Type B pancreatic cell (in vitro differentiated cells): ENCODE measurements at regions not wholly inside any gene's neighbourhood (a gene's known extent, or its start where the extent isn't known, plus 50 kb on each side); places are given as distances from the start of the nearest gene placed in this dataset.

Experiments
- DNase-seq: peaks from one replicate; pipeline ENCODE4 v3.0.0; 2021; ENCODE audit warnings: mixed read lengths; ENCODE audit not compliant: unreplicated experiment; ENCODE audit errors: extremely low spot score
- H3K27ac Mint-ChIP-seq: 2 replicates; pipeline ENCODE4 v1.8.0; 2021; ENCODE audit warnings: mild to moderate bottlenecking, mixed read lengths
- H3K27me3 Mint-ChIP-seq: 2 replicates; pipeline ENCODE4 v1.8.0; 2021; ENCODE audit warnings: mixed read lengths
- H3K36me3 Mint-ChIP-seq: 2 replicates; pipeline ENCODE4 v1.8.0; 2021; ENCODE audit warnings: mixed read lengths
- H3K4me1 Mint-ChIP-seq: one replicate; pipeline ENCODE4 v1.8.0; 2021; ENCODE audit warnings: mixed read lengths; ENCODE audit not compliant: unreplicated experiment
- H3K4me3 Mint-ChIP-seq: 2 replicates; pipeline ENCODE4 v1.8.0; 2021; ENCODE audit warnings: mild to moderate bottlenecking, mixed read lengths
- H3K9me3 Mint-ChIP-seq: 2 replicates; pipeline ENCODE4 v1.8.0; 2021; ENCODE audit warnings: mixed read lengths
- CTCF ChIP-seq: fragments of 200-600 bp; sonication (generic); conservative IDR thresholded peaks from 2 replicates; pipeline ENCODE4 v1.5.0; 2021; ENCODE audit warnings: antibody characterized with exemption, mild to moderate bottlenecking

GRCh38 chr2:174668075-174668474, 70.5 kb upstream of the WIPF1 start:
- Mint-ChIP-seq H3K36me3 (peaks cover 12% of the 10 kb centered on the region), H3K4me1 (peaks cover 25% of the 10 kb centered on the region), H3K27ac (no peak overlapping the region), H3K4me3 (no peak overlapping the region), H3K9me3 (peaks cover 6% of the 10 kb centered on the region), H3K27me3 (no peaks in the 10 kb centered on the region)
- DNase-seq: no peak
- TF ChIP-seq CTCF: no peak

DNA sequence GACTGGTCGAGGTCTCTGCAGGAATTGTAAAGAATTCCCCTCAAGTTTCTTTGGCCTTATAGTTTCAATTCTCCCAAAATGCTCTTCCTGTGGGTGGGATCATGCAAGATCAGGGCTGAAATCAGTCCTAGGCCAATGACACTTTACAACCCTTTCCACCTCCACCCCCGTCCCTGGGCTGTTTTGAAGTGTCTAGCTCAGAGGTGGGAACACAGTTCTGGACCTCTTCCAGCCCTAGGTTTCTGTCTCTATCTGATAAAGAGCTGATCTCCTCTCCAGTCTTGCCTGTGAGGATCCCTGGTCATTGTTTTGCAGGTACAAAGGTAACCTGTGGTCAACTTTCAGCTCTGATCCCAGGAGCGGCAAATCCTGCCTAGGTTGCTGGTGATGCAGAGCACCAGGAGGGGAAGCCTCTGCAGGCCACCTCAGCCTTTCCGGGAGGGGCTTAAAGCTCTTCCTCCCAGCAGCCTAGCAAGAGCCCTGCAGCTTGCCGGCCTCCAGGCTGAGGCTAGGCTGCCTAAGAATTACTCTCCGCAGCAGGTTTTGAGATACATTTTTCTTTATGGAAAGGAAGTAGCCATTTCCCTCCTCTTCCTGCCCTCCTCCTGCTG, 69.8 kb upstream of the WIPF1 start:
- no peak for TF ChIP-seq CTCF
- Mint-ChIP-seq H3K4me1 (peaks cover 30% of the 10 kb centered on the region), H3K36me3 (peaks cover 7% of the 10 kb centered on the region), H3K27ac (no peak overlapping the region), H3K27me3 (no peaks in the 10 kb centered on the region), H3K4me3 (no peak overlapping the region), H3K9me3 (peaks cover 6% of the 10 kb centered on the region)
- no peak for DNase-seq

GRCh38 chr2:174666845-174667244, 69.2 kb upstream of the WIPF1 start:
- no peak for DNase-seq
- H3K4me3 Mint-ChIP-seq: no peak overlapping the region
- TF ChIP-seq CTCF: no peak
- H3K27me3 Mint-ChIP-seq: no peaks in the 10 kb centered on the region
- H3K9me3 Mint-ChIP-seq: peaks cover 6% of the 10 kb centered on the region
- H3K4me1 Mint-ChIP-seq: peaks cover 30% of the 10 kb centered on the region
- no peak overlapping the region for H3K27ac Mint-ChIP-seq
- peaks cover 2% of the 10 kb centered on the region for H3K36me3 Mint-ChIP-seq

DNA sequence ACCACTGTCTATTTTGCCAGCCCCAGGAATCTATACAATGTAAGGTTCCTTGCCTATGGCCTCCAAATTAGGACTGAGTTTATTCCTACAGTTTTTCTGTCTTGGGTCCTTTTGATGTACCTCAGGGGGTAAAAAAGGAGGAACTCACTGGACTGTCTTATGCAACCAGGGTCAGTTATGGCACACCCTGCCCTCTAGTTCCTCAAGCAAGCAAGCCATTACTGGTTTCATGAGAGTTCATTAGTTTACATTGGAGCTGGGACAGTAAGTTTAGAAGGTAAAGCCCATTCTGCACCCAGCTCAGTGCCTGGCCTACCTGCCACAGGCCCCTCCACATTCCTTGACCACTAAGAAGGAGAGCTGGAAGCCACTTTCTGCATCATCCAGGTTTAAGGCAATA, 68.7 kb upstream of the WIPF1 start:
- H3K4me3 Mint-ChIP-seq: no peak overlapping the region
- DNase-seq: no peak
- no peak for TF ChIP-seq CTCF
- peaks cover 5% of the 10 kb centered on the region for H3K9me3 Mint-ChIP-seq
- no peaks in the 10 kb centered on the region for H3K36me3 Mint-ChIP-seq
- no peak overlapping the region for H3K27ac Mint-ChIP-seq
- peaks cover 30% of the 10 kb centered on the region for H3K4me1 Mint-ChIP-seq
- H3K27me3 Mint-ChIP-seq: no peaks in the 10 kb centered on the region

GRCh38 chr2:174664084-174664759, 66.6 kb upstream of the WIPF1 start:
- TF ChIP-seq CTCF: no peak
- Mint-ChIP-seq H3K36me3 (no peaks in the 10 kb centered on the region), H3K4me1 (peaks cover 30% of the 10 kb centered on the region), H3K9me3 (no peaks in the 10 kb centered on the region), H3K27ac (peak overlapping the region; percentile 50), H3K4me3 (no peak overlapping the region), H3K27me3 (no peaks in the 10 kb centered on the region)
- no peak for DNase-seq
